Activated T-cell treated with anti-CD3 and anti-CD28 coated beads, Interleukin-2, amount 50 U/mL, for 24 hours (primary cell): ENCODE measurements at regions not wholly inside any gene's neighbourhood (a gene's known extent, or its start where the extent isn't known, plus 50 kb on each side); places are given as distances from the start of the nearest gene placed in this dataset.

Experiments used
- DNase-seq: peaks from one replicate; pipeline ENCODE4 v3.0.0-alpha.2; 2020
- H3K27ac Mint-ChIP-seq: 2 replicates; pipeline ENCODE4 v1.8.0; 2020; ENCODE audit warnings: mild to moderate bottlenecking, mixed read lengths
- H3K27me3 Mint-ChIP-seq: 2 replicates; pipeline ENCODE4 v1.8.0; 2020; ENCODE audit warnings: mixed read lengths
- H3K36me3 Mint-ChIP-seq: 2 replicates; pipeline ENCODE4 v1.8.0; 2020; ENCODE audit warnings: low read depth, mixed read lengths
- H3K4me1 Mint-ChIP-seq: 2 replicates; pipeline ENCODE4 v1.8.0; 2020; ENCODE audit warnings: low read depth, mixed read lengths
- H3K4me3 Mint-ChIP-seq: 2 replicates; pipeline ENCODE4 v1.8.0; 2020; ENCODE audit warnings: mild to moderate bottlenecking, moderate library complexity, mixed read lengths
- H3K9me3 Mint-ChIP-seq: 2 replicates; pipeline ENCODE4 v1.8.0; 2020; ENCODE audit warnings: mixed read lengths

DNA sequence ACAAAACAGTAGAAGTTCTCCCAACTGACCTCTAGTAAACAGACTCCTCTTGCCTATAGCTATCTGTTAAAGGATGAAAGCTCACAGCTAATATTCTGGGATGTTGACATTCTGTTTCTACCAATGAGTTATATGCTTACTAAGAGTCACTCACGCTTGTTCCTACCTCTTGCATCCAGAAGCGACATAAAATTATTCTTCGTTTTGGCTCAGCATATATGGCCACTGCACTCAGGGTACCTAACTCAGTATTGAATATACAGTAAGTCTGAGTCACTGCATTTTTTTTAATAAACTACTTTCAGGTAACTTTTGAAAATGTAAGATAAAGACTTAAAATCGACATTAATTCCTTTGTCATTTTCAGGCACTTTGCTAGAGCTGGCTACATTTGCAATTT is 214.4 kb upstream of the STXBP5 start:
- Mint-ChIP-seq H3K27me3 (no peaks in the 10 kb centered on the region), H3K27ac (no peak overlapping the region), H3K4me3 (no peak overlapping the region), H3K36me3 (no peaks in the 10 kb centered on the region), H3K4me1 (no peaks in the 10 kb centered on the region), H3K9me3 (no peaks in the 10 kb centered on the region)
- DNase-seq, result no peak

DNA sequence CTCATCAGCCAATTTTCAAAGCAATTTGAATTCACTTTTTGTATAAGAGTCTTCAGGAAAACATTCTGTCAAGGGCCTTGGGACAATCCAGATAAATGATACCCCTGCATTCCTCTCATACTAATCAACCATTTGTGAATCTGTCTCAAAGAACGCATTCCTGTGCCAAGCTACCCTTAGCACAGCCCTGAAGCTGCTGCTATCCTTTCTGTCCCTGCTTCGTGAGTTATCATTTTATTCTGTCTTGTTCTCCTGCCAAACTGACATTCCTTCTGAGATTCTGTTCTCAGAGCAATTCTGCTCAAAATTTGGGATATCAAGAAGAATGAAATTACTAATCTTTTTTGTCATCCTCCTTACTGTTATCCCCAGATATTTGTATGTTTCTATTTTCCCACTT is 213.9 kb upstream of the STXBP5 start:
- DNase-seq, result no peak
- Mint-ChIP-seq H3K4me3 (no peak overlapping the region), H3K36me3 (no peaks in the 10 kb centered on the region), H3K9me3 (no peaks in the 10 kb centered on the region), H3K27me3 (no peaks in the 10 kb centered on the region), H3K27ac (no peak overlapping the region), H3K4me1 (no peaks in the 10 kb centered on the region)

- Mint-ChIP-seq H3K36me3 (no peaks in the 10 kb centered on the region), H3K9me3 (no peaks in the 10 kb centered on the region), H3K27ac (no peak overlapping the region), H3K27me3 (no peaks in the 10 kb centered on the region), H3K4me1 (no peaks in the 10 kb centered on the region), H3K4me3 (no peak overlapping the region)
- DNase-seq, result no peak
Measured at GRCh38 chr6:146990821-146991798, 213.1 kb upstream of the STXBP5 start.

DNA sequence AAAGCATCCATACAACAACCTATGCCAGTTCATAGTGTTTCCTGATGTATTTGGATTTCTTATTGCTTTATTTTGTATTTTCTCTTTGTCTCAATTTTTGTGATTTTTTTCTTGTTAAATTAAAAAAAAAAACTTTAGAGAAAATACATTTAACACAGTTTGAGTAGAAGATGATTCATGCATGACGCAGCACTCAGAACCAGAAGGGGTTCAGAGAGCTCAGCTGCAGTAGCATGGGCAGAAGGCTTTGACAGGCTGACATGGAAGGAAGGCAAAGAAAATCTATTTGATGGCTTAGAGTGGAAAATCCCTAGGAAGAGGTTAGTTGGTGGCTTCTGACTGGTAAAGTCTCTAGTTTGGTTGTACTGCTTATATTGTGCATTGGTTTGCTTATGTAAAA is 207.2 kb upstream of the STXBP5 start:
- Mint-ChIP-seq H3K9me3 (no peaks in the 10 kb centered on the region), H3K4me1 (no peaks in the 10 kb centered on the region), H3K36me3 (no peaks in the 10 kb centered on the region), H3K27me3 (no peaks in the 10 kb centered on the region), H3K27ac (no peak overlapping the region), H3K4me3 (no peak overlapping the region)
- DNase-seq, result no peak

DNA sequence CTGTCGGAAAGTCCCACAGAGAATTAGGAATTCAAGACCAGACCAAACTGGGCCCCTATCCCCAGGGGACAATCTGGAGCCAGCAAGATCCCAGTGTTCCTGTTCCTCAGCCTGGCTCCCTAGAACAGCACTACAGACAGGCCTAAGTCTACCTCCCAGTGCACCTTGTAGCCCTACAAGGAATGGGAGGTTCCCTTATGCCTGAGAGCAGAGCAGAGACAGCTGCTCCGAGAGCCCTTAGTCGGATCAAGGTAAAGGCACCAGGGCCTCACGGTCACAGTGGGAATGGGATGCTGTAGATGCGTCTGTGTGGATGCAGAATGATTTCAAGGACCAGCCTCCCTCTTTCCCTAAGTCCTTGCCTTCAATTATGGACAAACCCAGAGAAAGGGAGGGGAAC is 204.5 kb upstream of the STXBP5 start:
- Mint-ChIP-seq H3K27ac (no peak overlapping the region), H3K4me3 (no peak overlapping the region), H3K27me3 (no peaks in the 10 kb centered on the region), H3K4me1 (no peaks in the 10 kb centered on the region), H3K9me3 (no peaks in the 10 kb centered on the region), H3K36me3 (no peaks in the 10 kb centered on the region)
- DNase-seq, result no peak

DNA sequence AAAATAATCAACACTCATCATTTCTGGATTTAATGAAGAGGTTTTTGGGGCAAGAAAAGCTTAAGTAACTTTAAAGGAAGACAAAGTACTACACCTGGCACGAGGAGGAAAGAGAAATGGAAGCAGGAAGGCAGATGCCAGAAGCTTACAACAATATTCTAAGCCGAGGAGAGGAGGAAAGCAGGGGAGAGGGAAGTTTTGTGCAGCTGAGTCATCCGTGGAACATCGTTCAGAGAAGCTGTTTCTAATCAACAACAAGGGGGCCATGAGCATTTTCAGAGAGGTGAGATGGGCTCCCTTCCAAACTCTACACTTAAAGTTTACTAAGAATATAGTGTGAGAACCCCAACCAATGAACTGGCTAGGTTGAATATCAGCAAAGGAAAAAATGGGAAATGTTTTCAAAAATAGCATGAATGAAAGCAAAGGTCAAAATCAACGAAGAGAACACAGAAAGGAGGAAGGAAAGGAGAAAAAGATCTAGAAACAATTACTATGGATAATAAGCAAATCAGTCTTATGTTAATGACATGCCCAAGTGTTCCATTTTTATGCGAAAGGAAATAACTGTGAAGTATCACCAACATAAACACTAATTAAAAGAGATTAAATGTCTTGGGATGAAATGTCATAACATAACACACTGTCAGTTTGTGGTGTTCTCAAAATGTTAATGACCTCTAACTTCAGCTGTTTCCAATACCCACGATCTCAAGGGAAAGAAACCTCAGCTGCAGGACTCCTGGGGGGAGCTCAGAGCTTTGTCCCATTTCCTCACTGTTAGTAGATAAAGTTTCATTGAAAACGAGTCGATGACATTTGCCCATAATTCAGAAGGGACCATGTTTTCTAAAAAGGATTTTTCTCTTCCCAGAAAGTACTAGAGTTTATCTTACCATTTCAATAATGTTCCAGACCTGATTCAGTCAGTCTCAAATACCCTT is 203.4 kb upstream of the STXBP5 start:
- Mint-ChIP-seq H3K4me1 (no peaks in the 10 kb centered on the region), H3K9me3 (no peaks in the 10 kb centered on the region), H3K27ac (no peak overlapping the region), H3K27me3 (no peaks in the 10 kb centered on the region), H3K4me3 (no peak overlapping the region), H3K36me3 (no peaks in the 10 kb centered on the region)
- DNase-seq, result no peak

GRCh38 chr6:147001621-147002020 is 202.6 kb upstream of the STXBP5 start:
- H3K4me1 Mint-ChIP-seq, result no peaks in the 10 kb centered on the region
- no peak for DNase-seq
- no peak overlapping the region for H3K4me3 Mint-ChIP-seq
- no peaks in the 10 kb centered on the region for H3K9me3 Mint-ChIP-seq
- H3K27ac Mint-ChIP-seq, result no peak overlapping the region
- no peaks in the 10 kb centered on the region for H3K36me3 Mint-ChIP-seq
- no peaks in the 10 kb centered on the region for H3K27me3 Mint-ChIP-seq

GRCh38 chr6:147003186-147003585 is 201.0 kb upstream of the STXBP5 start:
- H3K27me3 Mint-ChIP-seq, result no peaks in the 10 kb centered on the region
- no peaks in the 10 kb centered on the region for H3K36me3 Mint-ChIP-seq
- no peak overlapping the region for H3K27ac Mint-ChIP-seq
- no peaks in the 10 kb centered on the region for H3K9me3 Mint-ChIP-seq
- H3K4me3 Mint-ChIP-seq, result no peak overlapping the region
- no peaks in the 10 kb centered on the region for H3K4me1 Mint-ChIP-seq
- DNase-seq, result no peak

DNA sequence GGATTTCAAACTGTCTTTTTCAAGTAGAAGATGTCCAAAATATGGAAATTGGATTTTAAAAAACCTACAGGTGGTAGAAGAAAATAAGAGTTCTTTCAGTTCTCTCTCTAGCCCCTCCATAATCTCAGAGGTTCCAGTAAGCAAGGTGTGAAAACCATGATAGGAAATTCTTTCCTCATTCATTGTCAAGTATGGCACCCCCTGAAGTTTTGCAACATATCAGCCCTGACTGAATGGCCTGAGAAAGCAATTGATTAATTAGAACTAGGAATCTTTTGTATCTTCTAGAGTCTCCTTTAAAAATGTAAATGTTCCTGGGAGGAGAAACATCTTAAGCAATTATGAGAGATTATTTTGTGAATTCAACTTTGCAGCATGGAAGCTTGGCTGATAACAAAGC is 198.7 kb upstream of the STXBP5 start:
- Mint-ChIP-seq H3K4me1 (peaks cover 4% of the 10 kb centered on the region), H3K36me3 (no peaks in the 10 kb centered on the region), H3K4me3 (no peak overlapping the region), H3K9me3 (peaks cover 10% of the 10 kb centered on the region), H3K27me3 (no peaks in the 10 kb centered on the region), H3K27ac (no peak overlapping the region)
- no peak for DNase-seq

DNA sequence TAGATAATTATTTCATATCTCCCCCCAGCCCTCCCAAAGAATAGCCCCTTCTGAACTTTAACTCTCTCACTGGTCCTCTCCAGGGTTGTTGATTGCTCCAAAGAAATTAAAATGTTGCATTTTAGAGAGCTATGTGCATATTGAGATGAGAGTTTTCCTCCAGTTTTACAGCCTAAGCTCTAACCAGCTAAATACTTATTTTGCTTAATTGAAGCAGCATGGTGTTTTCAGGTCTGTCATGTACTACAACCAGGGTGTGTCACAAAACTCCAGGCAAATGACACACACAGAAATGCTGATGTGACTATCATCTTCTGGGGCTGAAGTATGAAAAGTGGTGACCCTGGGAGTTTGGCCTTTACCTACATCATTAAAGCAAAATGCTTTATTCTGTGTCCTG is 196.8 kb upstream of the STXBP5 start:
- H3K4me3 Mint-ChIP-seq, result no peak overlapping the region
- no peak overlapping the region for H3K27ac Mint-ChIP-seq
- H3K36me3 Mint-ChIP-seq, result no peaks in the 10 kb centered on the region
- H3K4me1 Mint-ChIP-seq, result peaks cover 4% of the 10 kb centered on the region
- no peaks in the 10 kb centered on the region for H3K27me3 Mint-ChIP-seq
- H3K9me3 Mint-ChIP-seq, result peaks cover 10% of the 10 kb centered on the region
- no peak for DNase-seq

GRCh38 chr6:147009358-147009757 is 194.9 kb upstream of the STXBP5 start:
- no peaks in the 10 kb centered on the region for H3K27me3 Mint-ChIP-seq

GRCh38 chr6:147015674-147016073 is 188.5 kb upstream of the STXBP5 start:
- H3K4me3 Mint-ChIP-seq, result no peak overlapping the region
- DNase-seq, result no peak
- no peak overlapping the region for H3K27ac Mint-ChIP-seq
- H3K27me3 Mint-ChIP-seq, result no peaks in the 10 kb centered on the region
- H3K4me1 Mint-ChIP-seq, result peaks cover 10% of the 10 kb centered on the region
- H3K36me3 Mint-ChIP-seq, result no peaks in the 10 kb centered on the region
- no peaks in the 10 kb centered on the region for H3K9me3 Mint-ChIP-seq

More at GRCh38 chr6:147009358-147009757, 194.9 kb upstream of the STXBP5 start:
- Mint-ChIP-seq H3K4me1 (peaks cover 4% of the 10 kb centered on the region), H3K27ac (no peak overlapping the region), H3K9me3 (peaks cover 10% of the 10 kb centered on the region), H3K36me3 (no peaks in the 10 kb centered on the region), H3K4me3 (no peak overlapping the region)
- no peak for DNase-seq

- Mint-ChIP-seq H3K4me1 (peaks cover 10% of the 10 kb centered on the region), H3K27me3 (no peaks in the 10 kb centered on the region), H3K9me3 (no peaks in the 10 kb centered on the region), H3K36me3 (no peaks in the 10 kb centered on the region), H3K27ac (no peak overlapping the region), H3K4me3 (no peak overlapping the region)
- DNase-seq, result no peak
Measured at GRCh38 chr6:147016440-147016839, 187.8 kb upstream of the STXBP5 start.

DNA sequence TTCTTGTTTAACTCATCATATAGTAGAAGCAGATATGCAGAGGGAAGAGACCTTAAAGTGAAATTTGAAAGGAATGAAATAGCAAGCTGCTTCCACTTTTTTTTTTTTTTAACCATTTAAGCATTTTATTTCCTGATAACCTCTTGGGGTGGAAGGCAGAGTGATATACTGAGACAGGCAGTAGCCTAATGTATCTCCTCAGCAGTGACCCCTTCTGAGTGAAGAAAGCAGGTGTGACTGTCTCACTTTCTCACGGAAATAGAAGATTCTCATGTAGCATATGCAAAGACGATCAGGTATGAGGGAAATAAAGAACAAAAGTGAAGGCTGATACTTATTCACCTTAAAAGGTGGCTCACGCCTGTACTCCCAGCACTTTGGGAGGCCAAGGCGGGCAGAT is 187.1 kb upstream of the STXBP5 start:
- peaks cover 10% of the 10 kb centered on the region for H3K4me1 Mint-ChIP-seq
- H3K27ac Mint-ChIP-seq, result no peak overlapping the region
- DNase-seq, result no peak
- no peaks in the 10 kb centered on the region for H3K9me3 Mint-ChIP-seq
- H3K4me3 Mint-ChIP-seq, result no peak overlapping the region
- no peaks in the 10 kb centered on the region for H3K27me3 Mint-ChIP-seq
- H3K36me3 Mint-ChIP-seq, result no peaks in the 10 kb centered on the region

- H3K27ac Mint-ChIP-seq, result no peak overlapping the region
- no peaks in the 10 kb centered on the region for H3K27me3 Mint-ChIP-seq
- no peaks in the 10 kb centered on the region for H3K36me3 Mint-ChIP-seq
- no peak overlapping the region for H3K4me3 Mint-ChIP-seq
- no peak for DNase-seq
- H3K9me3 Mint-ChIP-seq, result no peaks in the 10 kb centered on the region
- peaks cover 10% of the 10 kb centered on the region for H3K4me1 Mint-ChIP-seq
Measured at GRCh38 chr6:147019001-147019400, 185.2 kb upstream of the STXBP5 start.
